IMR-90 (cell line): ENCODE measurements at regions not wholly inside any gene's neighbourhood (a gene's known extent, or its start where the extent isn't known, plus 50 kb on each side); places are given as distances from the start of the nearest gene placed in this dataset.

Experiments used
- ATAC-seq: fragments of 200-7000 bp; cut with Tn5 transposase; 2 replicates; pipeline ENCODE4 v1.9.1; 2020; ENCODE audit warnings: low read depth, mild to moderate bottlenecking, moderate library complexity
- BruUV-seq: library from RNA; stranded (reverse); fragments of 400-500 nt; replicated peaks from 2 replicates; lab custom pipeline; 2021; lab: Mats Ljungman, UMichigan
- CTCF ChIA-PET: fragments of 300-600 bp; formaldehyde crosslinking; extraction: SDS; loops from one replicate; lab custom pipeline; 2021; ENCODE audit warnings: antibody characterized with exemption; lab: Yijun Ruan, JAX
- POLR2A ChIA-PET: fragments of 300-600 bp; sonication (Branson Sonifier 250); formaldehyde crosslinking; loops from one replicate; lab custom pipeline; 2022; ENCODE audit warnings: antibody characterized with exemption; ENCODE audit not compliant: unreplicated experiment; lab: Charles Lee
- DNase-seq: peaks from one replicate; pipeline ENCODE4 v3.0.0; 2013
- H2AFZ ChIP-seq: replicated peaks from 2 replicates; pipeline ENCODE3; 2013; ENCODE audit warnings: low read length, mild to moderate bottlenecking; ENCODE audit not compliant: poor library complexity
- H2AK5ac ChIP-seq: 2 replicates; pipeline ENCODE4 v1.6.1; 2013; ENCODE audit warnings: low read depth, low read length, inconsistent platforms
- H2AK9ac ChIP-seq: replicated peaks from 2 replicates; pipeline ENCODE3; 2013; ENCODE audit warnings: mild to moderate bottlenecking, low read depth, low read length, moderate library complexity; ENCODE audit not compliant: poor library complexity
- H2BK120ac ChIP-seq: 2 replicates; pipeline ENCODE4 v1.6.1; 2013; ENCODE audit warnings: low read depth, low read length, inconsistent platforms
- H2BK15ac ChIP-seq: 3 replicates; pipeline ENCODE4 v1.6.1; 2013; ENCODE audit warnings: low read depth, low read length, inconsistent platforms
- H2BK20ac ChIP-seq: 2 replicates; pipeline ENCODE4 v1.6.1; 2013; ENCODE audit warnings: low read depth, mild to moderate bottlenecking, inconsistent platforms, low read length, moderate library complexity
- H2BK5ac ChIP-seq: 2 replicates; pipeline ENCODE4 v1.6.1; 2013; ENCODE audit warnings: mild to moderate bottlenecking, low read depth, low read length, inconsistent platforms; ENCODE audit not compliant: poor library complexity, severe bottlenecking
- H3K14ac ChIP-seq: replicated peaks from 2 replicates; pipeline ENCODE4 v1.6.1; 2013; ENCODE audit warnings: low read depth, low read length, inconsistent platforms
- H3K18ac ChIP-seq: 2 replicates; pipeline ENCODE4 v1.6.1; 2013; ENCODE audit warnings: low read depth, low read length, control low read depth
- H3K23ac ChIP-seq: 2 replicates; pipeline ENCODE4 v1.6.1; 2013; ENCODE audit warnings: low read depth, low read length, inconsistent platforms
- H3K27ac ChIP-seq: 2 replicates; pipeline ENCODE4 v1.5.1; 2013; ENCODE audit warnings: mild to moderate bottlenecking, control low read depth, low read length; ENCODE audit not compliant: insufficient read depth
- H3K27me3 ChIP-seq: 2 replicates; pipeline ENCODE4 v1.6.1; 2013; ENCODE audit warnings: low read length; ENCODE audit not compliant: control insufficient read depth, insufficient read depth
- H3K36me3 ChIP-seq: 2 replicates; pipeline ENCODE4 v1.6.1; 2013; ENCODE audit warnings: low read length, mixed read lengths; ENCODE audit not compliant: control insufficient read depth, insufficient read depth
- H3K4ac ChIP-seq: 2 replicates; pipeline ENCODE4 v1.6.1; 2013; ENCODE audit warnings: low read depth, low read length, inconsistent platforms
- H3K4me1 ChIP-seq: 2 replicates; pipeline ENCODE4 v1.6.1; 2013; ENCODE audit warnings: low read length, mixed read lengths; ENCODE audit not compliant: control insufficient read depth, insufficient read depth
- H3K4me2 ChIP-seq: 2 replicates; pipeline ENCODE4 v1.6.1; 2013; ENCODE audit warnings: low read depth, mild to moderate bottlenecking, control low read depth, low read length, moderate library complexity
- H3K4me3 ChIP-seq: 2 replicates; pipeline ENCODE4 v1.5.1; 2013; ENCODE audit warnings: low read depth, mild to moderate bottlenecking, control low read depth, low read length, moderate library complexity; ENCODE audit not compliant: insufficient read depth
- H3K56ac ChIP-seq: 2 replicates; pipeline ENCODE4 v1.6.1; 2013; ENCODE audit warnings: low read length, inconsistent platforms; ENCODE audit not compliant: insufficient read depth; ENCODE audit errors: extremely low read depth
- H3K79me1 ChIP-seq, 2 experiments: 2 replicates each; pipeline ENCODE4 v1.6.1; 2013; ENCODE audit warnings: low read length in 2 of 2, inconsistent platforms in 1 of 2, low read depth in 1 of 2
- H3K9ac ChIP-seq: 2 replicates; pipeline ENCODE4 v1.6.1; 2013; ENCODE audit warnings: low read depth, low read length, control low read depth
- H3K9me1 ChIP-seq: 2 replicates; pipeline ENCODE4 v1.6.1; 2013; ENCODE audit warnings: low read length, inconsistent platforms; ENCODE audit not compliant: insufficient read depth
- H3K9me3 ChIP-seq: 2 replicates; pipeline ENCODE4 v1.6.1; 2013; ENCODE audit warnings: low read length; ENCODE audit not compliant: control insufficient read depth, insufficient read depth
- H4K20me1 ChIP-seq: 2 replicates; pipeline ENCODE4 v1.6.1; 2013; ENCODE audit warnings: low read length, inconsistent platforms; ENCODE audit not compliant: insufficient read depth
- H4K5ac ChIP-seq: 2 replicates; pipeline ENCODE4 v1.6.1; 2013; ENCODE audit warnings: mild to moderate bottlenecking, low read depth, low read length, control low read depth
- H4K8ac ChIP-seq, 2 experiments: 2 replicates each; pipeline ENCODE4 v1.6.1; 2013; ENCODE audit warnings: low read depth in 2 of 2, low read length in 2 of 2, control low read depth in 1 of 2, inconsistent platforms in 1 of 2
- H4K91ac ChIP-seq: 2 replicates; pipeline ENCODE4 v1.6.1; 2013; ENCODE audit warnings: low read depth, low read length, inconsistent platforms; ENCODE audit not compliant: insufficient read depth
- ELK1 ChIP-seq: fragments of 150-350 bp; IDR thresholded peaks from 2 replicates; pipeline ENCODE4 v1.6.1; 2016; ENCODE audit warnings: low read depth, mild to moderate bottlenecking, low read length, moderate library complexity, borderline replicate concordance
- FOS ChIP-seq: fragments of 150-350 bp; IDR thresholded peaks from 2 replicates; pipeline ENCODE4 v1.6.1; 2016; ENCODE audit warnings: low read depth, low read length
- MAZ ChIP-seq: IDR thresholded peaks from 2 replicates; pipeline ENCODE4 v1.6.1; 2012; ENCODE audit warnings: low read depth, mild to moderate bottlenecking, low read length, improper control_type of control experiment, moderate library complexity, borderline replicate concordance
- MXI1 ChIP-seq: IDR thresholded peaks from 2 replicates; pipeline ENCODE4 v1.6.1; 2012; ENCODE audit warnings: low read depth, mild to moderate bottlenecking, low read length, moderate library complexity, borderline replicate concordance
- POLR2A ChIP-seq: IDR thresholded peaks from 2 replicates; pipeline ENCODE4 v1.6.1; 2012; ENCODE audit warnings: mild to moderate bottlenecking, low read depth, low read length
- RAD21 ChIP-seq: IDR thresholded peaks from 2 replicates; pipeline ENCODE4 v1.6.1; 2012; ENCODE audit warnings: low read length, improper control_type of control experiment
- RFX5 ChIP-seq: IDR thresholded peaks from 2 replicates; pipeline ENCODE4 v1.8.0; 2012; ENCODE audit warnings: low read depth, mild to moderate bottlenecking, low read length, moderate library complexity
- SMC3 ChIP-seq: fragments of 150-350 bp; IDR thresholded peaks from 2 replicates; pipeline ENCODE4 v1.6.1; 2016; ENCODE audit warnings: low read depth, mild to moderate bottlenecking, antibody characterized with exemption, low read length, moderate library complexity
- WGBS, 2 experiments: methylation state at CpG; one replicate each; pipeline versions ENCODE4 v1.1.5 to v1.1.7; 2013; ENCODE audit warnings: missing lambda C conversion rate in 2 of 2; ENCODE audit not compliant: insufficient read length in 1 of 2; ENCODE audit errors: extremely low coverage in 2 of 2; 5-methylcytosine and 5-hydroxymethylcytosine counted together
- dilution Hi-C: fragments of 300-500 bp; cut with HindIII; formaldehyde crosslinking; loops from one replicate; pipeline ENCODE4 v1.14.3; 2018; ENCODE audit warnings: low sequenced_read_pairs; ENCODE audit not compliant: unreplicated experiment
- in situ Hi-C: fragments of 300-500 bp; cut with MboI; formaldehyde crosslinking; loops from 3 replicates; pipeline ENCODE4 v1.14.3; 2019; ENCODE audit warnings: low sequenced_read_pairs, inconsistent platforms, mixed read lengths
- intact Hi-C: fragments of 100-400 bp; cut with micrococcal nuclease; formaldehyde crosslinking; loops from 2 replicates; pipeline ENCODE4 v1.10.0; 2022

- Histone ChIP-seq H2BK5ac (no peak overlapping the region), H2BK20ac (0 out of 2 replicates have a peak overlapping the region, but pooled peaks have one; percentile 8), H3K36me3 (no peaks in the 10 kb centered on the region), H3K9me1 (peaks cover 15% of the 10 kb centered on the region), H3K27ac (no peak overlapping the region), H4K5ac (peak overlapping the region; percentile 22; the same call in 1 of the 2 replicates), H3K27me3 (no peaks in the 10 kb centered on the region), H3K4me2 (no peak overlapping the region), H4K91ac (peak overlapping the region; percentile 40; the same call in 1 of the 2 replicates), H2AK5ac (peak overlapping the region; percentile 43; the same call in 1 of the 2 replicates), H3K4me1 (peaks cover 13% of the 10 kb centered on the region), H2BK15ac (peak overlapping the region; percentile 55; the same call in 2 of the 3 replicates), H2AFZ (no peak overlapping the region), H2AK9ac (no peak overlapping the region), H4K20me1 (no peaks in the 10 kb centered on the region), H3K14ac (no peak overlapping the region), H3K23ac (no peak overlapping the region), H3K9ac (no peak overlapping the region), H2BK120ac (peak overlapping the region; percentile 80; the same call in 1 of the 2 replicates), H3K9me3 (peaks cover 12% of the 10 kb centered on the region), H4K8ac (no peak overlapping the region), H3K79me1 (no peaks in the 10 kb centered on the region), H3K4ac (no peak overlapping the region; the same call in 1 of the 2 replicates), H3K4me3 (no peak overlapping the region), H3K56ac (no peak overlapping the region), H3K18ac (no peak overlapping the region; the same call in 1 of the 2 replicates)
- no peak for DNase-seq
- CTCF ChIA-PET = interaction anchor here (0.9 kb wide), 1 partner anchor 50 kb away, joined by 3 read pairs; no protein-coding TSS in a partner anchor
- no peak for TF ChIP-seq ELK1
- no peak for TF ChIP-seq POLR2A
- no peak for TF ChIP-seq RAD21
- no peak for TF ChIP-seq RFX5
- no peak for TF ChIP-seq MXI1
- no peak for TF ChIP-seq SMC3
- TF ChIP-seq MAZ = no peak
- TF ChIP-seq FOS = no peak
- intact Hi-C loops (no loop called here), in situ Hi-C loops (no loop called here), dilution Hi-C loops (no loop called here)
- BruUV-seq = no TSS peak
- no peak for ATAC-seq
- POLR2A ChIA-PET = no interaction called here
- 89% methylated on average over 5 of the region's 9 CpGs; no CpG with 5 or more reads in 1 of the 2 experiments for WGBS, 2 experiments
Observed at GRCh38 chr2:217070043-217070430, 210.2 kb upstream of the TNP1 start.
